Smooth muscle cell (in vitro differentiated cells): ENCODE measurements at regions not wholly inside any gene's neighbourhood (a gene's known extent, or its start where the extent isn't known, plus 50 kb on each side); places are given as distances from the start of the nearest gene placed in this dataset.
A peak's percentile ranks its signal among the peaks of the same experiment; 100 is the strongest.

ENCODE experiments used
- DNase-seq: peaks from one replicate; lab custom pipeline; 2025; ENCODE audit not compliant: unreplicated experiment; lab: John Stamatoyannopoulos, UW
- H2AFZ ChIP-seq: fragments of 200-600 bp; sonication (generic); 2 replicates; pipeline ENCODE4 v1.6.0; 2016; ENCODE audit warnings: antibody characterized with exemption, low read depth, mild to moderate bottlenecking
- H3F3A ChIP-seq: fragments of 200-600 bp; sonication (generic); 2 replicates; pipeline ENCODE4 v1.6.0; 2017; ENCODE audit warnings: antibody characterized with exemption, low read depth
- H3K27ac ChIP-seq: fragments of 200-600 bp; sonication (generic); 2 replicates; pipeline ENCODE4 v1.5.1; 2016; ENCODE audit warnings: low read depth, mild to moderate bottlenecking
- H3K27me3 ChIP-seq: fragments of 200-600 bp; sonication (generic); 2 replicates; pipeline ENCODE4 v1.6.1; 2016; ENCODE audit warnings: low read depth, mild to moderate bottlenecking
- H3K36me3 ChIP-seq: fragments of 200-600 bp; sonication (generic); 2 replicates; pipeline ENCODE4 v1.5.1; 2016; ENCODE audit warnings: low read depth
- H3K4me1 ChIP-seq: fragments of 200-600 bp; sonication (generic); 2 replicates; pipeline ENCODE4 v1.5.1; 2016; ENCODE audit warnings: low read depth
- H3K4me2 ChIP-seq: fragments of 200-600 bp; sonication (generic); 2 replicates; pipeline ENCODE4 v1.6.0; 2016; ENCODE audit warnings: mild to moderate bottlenecking
- H3K4me3 ChIP-seq: fragments of 200-600 bp; sonication (generic); 2 replicates; pipeline ENCODE4 v1.5.1; 2016; ENCODE audit warnings: mild to moderate bottlenecking
- H3K79me2 ChIP-seq: fragments of 200-600 bp; sonication (generic); 2 replicates; pipeline ENCODE4 v1.6.0; 2016; ENCODE audit warnings: low read depth, mild to moderate bottlenecking
- H3K9ac ChIP-seq: fragments of 200-600 bp; sonication (generic); 2 replicates; pipeline ENCODE4 v1.6.0; 2016; ENCODE audit warnings: low read depth
- H3K9me3 ChIP-seq: fragments of 200-600 bp; sonication (generic); replicated peaks from 2 replicates; pipeline ENCODE4 v1.5.1; 2016; ENCODE audit warnings: low read depth
- H4K20me1 ChIP-seq: fragments of 200-600 bp; sonication (generic); 2 replicates; pipeline ENCODE4 v1.6.0; 2016; ENCODE audit warnings: low read depth
- CTCF ChIP-seq: fragments of 200-600 bp; sonication (generic); IDR thresholded peaks from 2 replicates; pipeline ENCODE4 v1.5.1; 2017; ENCODE audit warnings: borderline replicate concordance, mild to moderate bottlenecking, antibody characterized with exemption; ENCODE audit not compliant: insufficient read depth, poor library complexity, severe bottlenecking
- WGBS: methylation state at CpG from one replicate; pipeline ENCODE4 v1.1.7; 2016; ENCODE audit warnings: low lambda C conversion rate; 5-methylcytosine and 5-hydroxymethylcytosine counted together

- Histone ChIP-seq H3K9ac (no peak overlapping the region), H2AFZ (no peak overlapping the region), H3K4me1 (peaks cover 8% of the 10 kb centered on the region), H3K27me3 (no peaks in the 10 kb centered on the region), H3K27ac (no peak overlapping the region), H3K4me3 (no peak overlapping the region), H3K4me2 (peak overlapping the region; percentile 76), H4K20me1 (no peaks in the 10 kb centered on the region), H3K36me3 (no peaks in the 10 kb centered on the region), H3F3A (peaks cover 10% of the 10 kb centered on the region), H3K9me3 (no peaks in the 10 kb centered on the region), H3K79me2 (no peaks in the 10 kb centered on the region)
- no peak for TF ChIP-seq CTCF
- 72% methylated on average over 15 of the region's 15 CpGs for WGBS
- no peak for DNase-seq
These were observed 321.7 kb downstream of the C16orf95 start for GRCh38 chr16:86995456-86995855.

GRCh38 chr16:86996081-86996480 lies 321.1 kb downstream of the C16orf95 start:
- Histone ChIP-seq H3K36me3 (no peaks in the 10 kb centered on the region), H3K9ac (no peak overlapping the region), H3F3A (peaks cover 10% of the 10 kb centered on the region), H3K27me3 (peaks cover 1% of the 10 kb centered on the region), H3K79me2 (no peaks in the 10 kb centered on the region), H3K4me2 (no peak overlapping the region), H3K9me3 (no peaks in the 10 kb centered on the region), H2AFZ (no peak overlapping the region), H3K4me1 (peaks cover 8% of the 10 kb centered on the region), H3K4me3 (no peak overlapping the region), H3K27ac (no peak overlapping the region), H4K20me1 (no peaks in the 10 kb centered on the region)
- 97% methylated on average over 10 of the region's 10 CpGs for WGBS
- DNase-seq = no peak
- no peak for TF ChIP-seq CTCF

GRCh38 chr16:86997058-86997457 lies 320.1 kb downstream of the C16orf95 start:
- WGBS = 91% methylated on average over 11 of the region's 11 CpGs
- no peak overlapping the region for H3K4me2 ChIP-seq
- no peaks in the 10 kb centered on the region for H3K9me3 ChIP-seq

More at GRCh38 chr16:86997058-86997457, 320.1 kb downstream of the C16orf95 start:
- H3K36me3 ChIP-seq = no peaks in the 10 kb centered on the region
- no peak overlapping the region for H2AFZ ChIP-seq
- H3K9ac ChIP-seq = no peak overlapping the region
- H3F3A ChIP-seq = peaks cover 7% of the 10 kb centered on the region
- H3K4me1 ChIP-seq = peaks cover 8% of the 10 kb centered on the region
- H3K27ac ChIP-seq = no peak overlapping the region
- H3K27me3 ChIP-seq = peaks cover 5% of the 10 kb centered on the region
- no peaks in the 10 kb centered on the region for H3K79me2 ChIP-seq
- DNase-seq = no peak
- TF ChIP-seq CTCF = no peak
- H4K20me1 ChIP-seq = no peaks in the 10 kb centered on the region
- no peak overlapping the region for H3K4me3 ChIP-seq
